ENCODE measurements at regions not wholly inside any gene's neighbourhood (a gene's known extent, or its start where the extent isn't known, plus 50 kb on each side); places are given as distances from the start of the nearest gene placed in this dataset.

GRCh38 chr16:79264237-79265109 is 336.1 kb downstream of the MAF start:
- TF ChIP-seq CTCF (IDR thresholded peaks at IDR 0.05) (no peak), POLR2A (IDR thresholded peaks at IDR 0.05) (no peak)
